ENCODE measurements at regions not wholly inside any gene's neighbourhood (a gene's known extent, or its start where the extent isn't known, plus 50 kb on each side); places are given as distances from the start of the nearest gene placed in this dataset.

DNA sequence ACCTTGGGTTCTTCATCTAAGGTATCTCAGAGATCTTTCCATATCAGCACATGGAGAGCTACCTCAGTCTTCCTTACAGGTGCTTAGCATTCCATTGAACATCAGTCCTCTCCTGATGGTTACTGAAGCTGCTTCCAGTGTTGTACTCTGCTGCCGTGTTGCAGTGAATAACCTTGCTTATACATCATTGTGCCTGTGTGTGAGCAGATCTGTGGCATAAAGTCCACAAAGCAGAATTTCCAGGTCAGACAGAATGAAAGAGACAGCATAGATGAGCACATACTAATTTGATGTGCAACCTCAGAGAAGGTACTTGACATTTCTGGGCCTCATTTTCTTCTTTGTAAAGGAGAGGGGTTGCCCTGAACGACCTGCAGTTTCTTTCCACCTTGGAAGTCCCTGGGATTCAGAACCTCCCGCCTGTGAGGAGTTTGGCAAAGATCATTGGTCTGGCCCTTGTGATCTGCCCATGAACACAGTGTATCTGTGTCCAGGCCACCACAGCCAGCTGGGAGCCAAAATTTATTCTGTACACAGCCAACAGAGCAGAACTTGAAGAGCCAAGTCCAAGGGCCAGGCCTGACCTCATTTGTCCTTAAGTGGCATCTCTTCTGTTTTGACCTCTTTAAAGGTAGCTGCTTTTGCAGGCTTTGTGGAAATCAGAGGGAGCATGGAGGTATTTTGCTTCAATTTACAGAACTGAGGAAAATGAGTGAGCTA, 57.2 kb upstream of the SLC7A14 start:
- H3K9ac ChIP-seq (ENCODE audit: insufficient read depth, low read length, poor library complexity, severe bottlenecking), result no peak overlapping the region
- Mint-ChIP-seq H3K27ac (no peak overlapping the region), H3K4me1 (no peaks in the 10 kb centered on the region), H3K36me3 (no peaks in the 10 kb centered on the region), H3K4me3 (no peak overlapping the region), H3K27me3 (ENCODE audit: low read depth in 3 of 3) (peaks cover 0 to 3% (median 3%) of the 10 kb centered on the region in 3 donors), H3K9me3 (peaks cover 0 to 14% (median 5%) of the 10 kb centered on the region in 7 donors)
- H4K20me1 ChIP-seq (ENCODE audit: insufficient read depth, low read length), result no peaks in the 10 kb centered on the region
- WGBS (ENCODE audit: insufficient coverage), result 86% methylated on average over 2 of the region's 3 CpGs
- H3K27me3 ChIP-seq (ENCODE audit: control insufficient read depth in 2 of 2, insufficient read depth in 2 of 2, low read length in 2 of 2), result no peaks in the 10 kb centered on the region
- no peak overlapping the region for H2AFZ ChIP-seq (ENCODE audit: insufficient read depth, low read depth, low read length, poor library complexity, severe bottlenecking)
- H3K4me3 ChIP-seq (replicated peaks in 1 of 3; ENCODE audit: low read depth in 2 of 3, low read length in 3 of 3), result no peak overlapping the region
- TF ChIP-seq, protein P1, sequence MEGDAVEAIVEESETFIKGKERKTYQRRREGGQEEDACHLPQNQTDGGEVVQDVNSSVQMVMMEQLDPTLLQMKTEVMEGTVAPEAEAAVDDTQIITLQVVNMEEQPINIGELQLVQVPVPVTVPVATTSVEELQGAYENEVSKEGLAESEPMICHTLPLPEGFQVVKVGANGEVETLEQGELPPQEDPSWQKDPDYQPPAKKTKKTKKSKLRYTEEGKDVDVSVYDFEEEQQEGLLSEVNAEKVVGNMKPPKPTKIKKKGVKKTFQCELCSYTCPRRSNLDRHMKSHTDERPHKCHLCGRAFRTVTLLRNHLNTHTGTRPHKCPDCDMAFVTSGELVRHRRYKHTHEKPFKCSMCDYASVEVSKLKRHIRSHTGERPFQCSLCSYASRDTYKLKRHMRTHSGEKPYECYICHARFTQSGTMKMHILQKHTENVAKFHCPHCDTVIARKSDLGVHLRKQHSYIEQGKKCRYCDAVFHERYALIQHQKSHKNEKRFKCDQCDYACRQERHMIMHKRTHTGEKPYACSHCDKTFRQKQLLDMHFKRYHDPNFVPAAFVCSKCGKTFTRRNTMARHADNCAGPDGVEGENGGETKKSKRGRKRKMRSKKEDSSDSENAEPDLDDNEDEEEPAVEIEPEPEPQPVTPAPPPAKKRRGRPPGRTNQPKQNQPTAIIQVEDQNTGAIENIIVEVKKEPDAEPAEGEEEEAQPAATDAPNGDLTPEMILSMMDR (IDR thresholded peaks at IDR 0.05), result no peak
- intact Hi-C loops (cut with micrococcal nuclease), result no loop called here
- H3K36me3 ChIP-seq (replicated peaks in 1 of 2; ENCODE audit: control insufficient read depth in 1 of 2, insufficient read depth in 2 of 2, low read length in 2 of 2), result no peaks in the 10 kb centered on the region
- no peak overlapping the region for H3K4me2 ChIP-seq (replicated peaks; ENCODE audit: extremely low read depth, low read length, poor library complexity, severe bottlenecking)
- no peaks in the 10 kb centered on the region for H3K79me2 ChIP-seq (ENCODE audit: insufficient read depth, low read length)
- H3K9me3 ChIP-seq (replicated peaks in 1 of 2; ENCODE audit: control insufficient read depth in 1 of 2, insufficient read depth in 1 of 2, low read length in 2 of 2), result peaks cover 0 to 5% of the 10 kb centered on the region in 2 donors
- H3K27ac ChIP-seq (ENCODE audit: low read depth in 1 of 2, low read length in 2 of 2), result no peak overlapping the region
- H3K4me1 ChIP-seq (ENCODE audit: control insufficient read depth in 1 of 2, insufficient read depth in 2 of 2, low read length in 2 of 2), result no peaks in the 10 kb centered on the region
- DNase-seq, result no peak

DNA sequence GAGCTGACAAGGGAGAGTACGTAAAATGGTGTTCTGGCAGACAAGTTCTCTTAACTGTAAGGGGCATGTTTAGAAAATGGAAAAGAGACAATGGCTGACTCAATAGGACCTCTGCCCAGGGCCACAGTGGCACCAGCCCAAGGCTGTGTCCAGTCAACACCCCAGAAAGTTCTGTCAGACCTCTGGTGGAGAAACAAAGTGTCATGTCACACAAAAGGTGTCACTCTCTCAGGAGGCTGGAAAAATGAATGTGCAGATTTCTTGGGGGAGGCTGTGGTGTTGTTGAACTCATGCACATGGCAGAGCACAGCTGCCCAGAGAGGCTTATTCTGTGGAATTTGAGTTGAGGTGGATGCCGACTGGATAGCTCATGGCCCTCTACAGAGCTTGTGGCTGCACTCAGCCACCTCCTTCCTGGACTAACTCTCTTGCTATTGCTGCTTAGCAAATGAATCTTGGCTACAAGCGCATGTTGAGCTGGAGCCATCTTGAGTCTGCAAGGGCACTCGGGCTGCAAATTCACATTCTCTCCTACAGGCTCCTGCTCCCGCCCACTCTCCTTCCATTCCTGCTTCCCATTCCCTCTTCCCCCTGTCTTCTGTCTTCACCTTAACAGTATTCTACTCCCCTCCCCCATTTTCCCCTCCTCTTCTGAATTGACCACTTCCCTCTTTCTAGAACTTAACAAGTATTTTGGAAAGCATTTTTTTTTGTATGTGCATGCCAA, 55.8 kb upstream of the SLC7A14 start:
- Histone ChIP-seq H3K9me3 (replicated peaks in 1 of 2; ENCODE audit: control insufficient read depth in 1 of 2, insufficient read depth in 1 of 2, low read length in 2 of 2) (peaks cover 0 to 5% of the 10 kb centered on the region in 2 donors), H3K4me2 (replicated peaks; ENCODE audit: extremely low read depth, low read length, poor library complexity, severe bottlenecking) (no peak overlapping the region), H3K79me2 (ENCODE audit: insufficient read depth, low read length) (no peaks in the 10 kb centered on the region), H3K9ac (ENCODE audit: insufficient read depth, low read length, poor library complexity, severe bottlenecking) (no peak overlapping the region), H3K36me3 (replicated peaks in 1 of 2; ENCODE audit: control insufficient read depth in 1 of 2, insufficient read depth in 2 of 2, low read length in 2 of 2) (no peaks in the 10 kb centered on the region), H3K27me3 (ENCODE audit: control insufficient read depth in 2 of 2, insufficient read depth in 2 of 2, low read length in 2 of 2) (no peaks in the 10 kb centered on the region), H2AFZ (ENCODE audit: insufficient read depth, low read depth, low read length, poor library complexity, severe bottlenecking) (no peak overlapping the region), H3K4me3 (replicated peaks in 1 of 3; ENCODE audit: low read depth in 2 of 3, low read length in 3 of 3) (no peak overlapping the region), H3K27ac (ENCODE audit: low read depth in 1 of 2, low read length in 2 of 2) (no peak overlapping the region), H3K4me1 (ENCODE audit: control insufficient read depth in 1 of 2, insufficient read depth in 2 of 2, low read length in 2 of 2) (no peaks in the 10 kb centered on the region), H4K20me1 (ENCODE audit: insufficient read depth, low read length) (no peaks in the 10 kb centered on the region)
- no peaks in the 10 kb centered on the region for H3K4me1 Mint-ChIP-seq
- H3K36me3 Mint-ChIP-seq, result no peaks in the 10 kb centered on the region
- 75% methylated on average over 4 of the region's 5 CpGs for WGBS (ENCODE audit: insufficient coverage)
- peaks cover 0 to 14% (median 5%) of the 10 kb centered on the region in 7 donors for H3K9me3 Mint-ChIP-seq
- peaks cover 0 to 5% (median 3%) of the 10 kb centered on the region in 3 donors for H3K27me3 Mint-ChIP-seq (ENCODE audit: low read depth in 3 of 3)
- H3K4me3 Mint-ChIP-seq, result no peak overlapping the region
- intact Hi-C loops (cut with micrococcal nuclease), result no loop called here
- DNase-seq, result no peak
- no peak overlapping the region for H3K27ac Mint-ChIP-seq
- TF ChIP-seq, protein P1 (IDR thresholded peaks at IDR 0.05), result no peak
